ENCODE measurements at regions not wholly inside any gene's neighbourhood (a gene's known extent, or its start where the extent isn't known, plus 50 kb on each side); places are given as distances from the start of the nearest gene placed in this dataset.

DNA sequence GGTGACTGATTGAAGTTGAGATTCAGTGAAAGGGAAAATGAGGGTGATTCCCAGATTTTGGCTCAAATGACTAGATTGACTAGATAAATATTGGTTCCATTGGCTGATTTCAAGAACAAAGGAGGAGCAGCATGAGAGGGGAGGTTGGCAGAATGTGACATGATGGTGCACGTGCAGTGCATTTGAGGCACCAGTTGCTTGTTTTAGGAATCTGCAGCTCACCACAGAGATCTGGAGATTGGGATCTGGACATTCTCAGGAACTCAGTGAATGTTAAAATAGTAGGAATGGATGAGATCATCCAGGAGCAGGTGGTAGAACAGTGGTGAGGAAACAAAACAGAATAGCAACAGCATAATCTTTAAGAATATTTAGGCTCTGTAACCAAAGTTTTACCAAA lies 496.3 kb downstream of the DHX35 start:
- no peak overlapping the region for H3K4me2 ChIP-seq
- H3F3A ChIP-seq (ENCODE audit: insufficient read depth, low read depth), result no peaks in the 10 kb centered on the region
- no peaks in the 10 kb centered on the region for H4K20me1 ChIP-seq (ENCODE audit: insufficient read depth)
- DNase-seq, result no peak
- intact Hi-C loops (cut with micrococcal nuclease; ENCODE audit: unreplicated experiment), result no loop called here
- no peaks in the 10 kb centered on the region for H3K4me1 ChIP-seq (replicated peaks; ENCODE audit: insufficient read depth)
- H3K79me2 ChIP-seq (ENCODE audit: low read depth), result no peaks in the 10 kb centered on the region
- no peak overlapping the region for H3K4me3 ChIP-seq
- TF ChIP-seq, protein P1, sequence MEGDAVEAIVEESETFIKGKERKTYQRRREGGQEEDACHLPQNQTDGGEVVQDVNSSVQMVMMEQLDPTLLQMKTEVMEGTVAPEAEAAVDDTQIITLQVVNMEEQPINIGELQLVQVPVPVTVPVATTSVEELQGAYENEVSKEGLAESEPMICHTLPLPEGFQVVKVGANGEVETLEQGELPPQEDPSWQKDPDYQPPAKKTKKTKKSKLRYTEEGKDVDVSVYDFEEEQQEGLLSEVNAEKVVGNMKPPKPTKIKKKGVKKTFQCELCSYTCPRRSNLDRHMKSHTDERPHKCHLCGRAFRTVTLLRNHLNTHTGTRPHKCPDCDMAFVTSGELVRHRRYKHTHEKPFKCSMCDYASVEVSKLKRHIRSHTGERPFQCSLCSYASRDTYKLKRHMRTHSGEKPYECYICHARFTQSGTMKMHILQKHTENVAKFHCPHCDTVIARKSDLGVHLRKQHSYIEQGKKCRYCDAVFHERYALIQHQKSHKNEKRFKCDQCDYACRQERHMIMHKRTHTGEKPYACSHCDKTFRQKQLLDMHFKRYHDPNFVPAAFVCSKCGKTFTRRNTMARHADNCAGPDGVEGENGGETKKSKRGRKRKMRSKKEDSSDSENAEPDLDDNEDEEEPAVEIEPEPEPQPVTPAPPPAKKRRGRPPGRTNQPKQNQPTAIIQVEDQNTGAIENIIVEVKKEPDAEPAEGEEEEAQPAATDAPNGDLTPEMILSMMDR (conservative IDR thresholded peaks at IDR 0.05), result no peak
- no peak for TF ChIP-seq EZH2 (IDR thresholded peaks at IDR 0.05; ENCODE audit: low read depth)
- no TSS peak for BruUV-seq (replicated peaks)
- no peak overlapping the region for H3K27ac ChIP-seq
- no peaks in the 10 kb centered on the region for H3K36me3 ChIP-seq (ENCODE audit: low read depth)
- peaks cover 31% of the 10 kb centered on the region; the same call in 1 of the 2 replicates for H3K27me3 ChIP-seq (ENCODE audit: insufficient read depth, low read depth)
- no peaks in the 10 kb centered on the region for H3K9me2 ChIP-seq (ENCODE audit: insufficient read depth)
- ChIA-PET POLR2A (ENCODE audit: unreplicated experiment) (no interaction called here), CTCF (interaction anchor here (0.6 kb wide), 1 partner anchor 32 kb away, joined by 3 read pairs; no protein-coding TSS in a partner anchor)
- H3K9me3 ChIP-seq (ENCODE audit: insufficient read depth, low read depth), result no peaks in the 10 kb centered on the region
- no peak overlapping the region for H2AFZ ChIP-seq

DNA sequence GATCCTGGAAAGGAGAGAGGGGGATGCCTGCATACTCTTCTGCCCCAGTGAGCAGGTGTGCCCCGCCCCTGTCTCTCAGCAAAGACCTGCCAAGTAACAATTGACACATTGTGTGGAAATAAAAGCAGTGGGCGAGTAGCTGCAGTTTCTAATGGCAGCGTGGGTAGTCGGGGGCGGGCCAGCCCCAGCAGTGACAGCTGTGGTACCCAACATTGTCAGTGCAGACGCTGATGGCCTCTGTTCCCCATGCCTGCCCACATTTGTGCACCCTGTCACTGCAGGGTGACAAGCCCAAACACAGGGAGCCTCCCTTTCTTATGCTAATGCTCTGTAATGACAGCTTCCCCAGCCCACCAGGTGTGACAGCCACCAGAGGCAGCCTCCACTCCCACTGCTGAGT lies 491.7 kb downstream of the DHX35 start:
- CTCF ChIA-PET, result no interaction called here
- BruUV-seq (replicated peaks), result no TSS peak

DNA sequence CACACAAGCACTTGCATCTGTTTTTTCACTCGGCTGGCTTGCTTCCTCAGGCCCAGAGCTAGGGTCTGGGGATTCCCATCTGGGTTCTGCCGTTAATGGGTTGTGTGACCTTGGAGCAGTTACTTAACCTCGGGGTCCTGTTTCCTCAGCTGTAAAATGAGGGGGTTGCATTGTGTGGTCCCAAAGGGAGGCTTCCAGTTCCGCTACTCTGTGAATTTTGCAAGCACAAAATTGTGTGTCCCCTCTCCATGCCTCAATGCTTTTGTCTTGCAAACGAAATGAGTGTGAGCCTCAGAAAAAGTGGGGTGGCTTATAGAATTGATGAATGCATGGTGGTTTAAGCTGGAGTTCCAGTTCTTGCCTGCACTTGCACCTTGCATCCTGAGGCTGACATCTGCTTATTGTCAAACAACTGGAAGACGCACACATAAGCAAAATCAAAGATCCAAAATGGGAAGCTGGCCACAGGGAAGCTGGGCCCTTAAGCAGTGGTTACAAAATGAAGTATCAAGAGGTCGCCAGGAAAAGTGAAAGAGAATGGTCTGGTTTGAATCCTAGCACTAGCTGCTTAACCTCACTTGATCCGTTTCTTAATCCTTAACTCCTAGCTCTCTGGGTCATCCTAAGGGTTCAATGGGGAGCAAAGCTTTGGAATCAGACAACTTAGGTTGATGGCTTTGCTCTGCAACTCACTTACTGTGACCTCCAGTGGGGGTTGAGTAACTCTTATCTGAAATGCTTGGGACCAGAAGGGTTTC lies 490.6 kb downstream of the DHX35 start:
- H3K4me2 ChIP-seq, result no peak overlapping the region
- CTCF ChIA-PET, result no interaction called here

More for the DNA sequence above, 491.7 kb downstream of the DHX35 start:
- TF ChIP-seq EZH2 (IDR thresholded peaks at IDR 0.05; ENCODE audit: low read depth), result no peak
- TF ChIP-seq, protein P1 (conservative IDR thresholded peaks at IDR 0.05), result no peak
- no peaks in the 10 kb centered on the region for H3K9me3 ChIP-seq (ENCODE audit: insufficient read depth, low read depth)
- peaks cover 1% of the 10 kb centered on the region; the same call in 1 of the 2 replicates for H3K27me3 ChIP-seq (ENCODE audit: insufficient read depth, low read depth)
- DNase-seq, result no peak
- no peak overlapping the region for H3K27ac ChIP-seq
- H3K4me1 ChIP-seq (replicated peaks; ENCODE audit: insufficient read depth), result no peaks in the 10 kb centered on the region
- POLR2A ChIA-PET (ENCODE audit: unreplicated experiment), result no interaction called here
- H3K4me3 ChIP-seq, result no peak overlapping the region
- no peaks in the 10 kb centered on the region for H4K20me1 ChIP-seq (ENCODE audit: insufficient read depth)
- no peaks in the 10 kb centered on the region for H3K9me2 ChIP-seq (ENCODE audit: insufficient read depth)
- H3F3A ChIP-seq (ENCODE audit: insufficient read depth, low read depth), result no peaks in the 10 kb centered on the region
- H3K4me2 ChIP-seq, result no peak overlapping the region
- H3K79me2 ChIP-seq (ENCODE audit: low read depth), result no peaks in the 10 kb centered on the region
- no peaks in the 10 kb centered on the region for H3K36me3 ChIP-seq (ENCODE audit: low read depth)
- intact Hi-C loops (cut with micrococcal nuclease; ENCODE audit: unreplicated experiment), result no loop called here
- no peak overlapping the region for H2AFZ ChIP-seq

More for the DNA sequence above, 490.6 kb downstream of the DHX35 start:
- no peaks in the 10 kb centered on the region for H3K79me2 ChIP-seq (ENCODE audit: low read depth)
- no TSS peak for BruUV-seq (replicated peaks)
- no peak overlapping the region for H3K4me3 ChIP-seq
- H3K27me3 ChIP-seq (ENCODE audit: insufficient read depth, low read depth), result no peaks in the 10 kb centered on the region
- POLR2A ChIA-PET (ENCODE audit: unreplicated experiment), result no interaction called here
- no peak overlapping the region for H2AFZ ChIP-seq
- intact Hi-C loops (cut with micrococcal nuclease; ENCODE audit: unreplicated experiment), result no loop called here
- no peaks in the 10 kb centered on the region for H3K9me3 ChIP-seq (ENCODE audit: insufficient read depth, low read depth)
- no peaks in the 10 kb centered on the region for H3K4me1 ChIP-seq (replicated peaks; ENCODE audit: insufficient read depth)
- TF ChIP-seq, protein P1 (conservative IDR thresholded peaks at IDR 0.05), result no peak
- TF ChIP-seq EZH2 (IDR thresholded peaks at IDR 0.05; ENCODE audit: low read depth), result no peak
- no peaks in the 10 kb centered on the region for H4K20me1 ChIP-seq (ENCODE audit: insufficient read depth)
- no peak overlapping the region for H3K27ac ChIP-seq
- DNase-seq, result no peak
- H3F3A ChIP-seq (ENCODE audit: insufficient read depth, low read depth), result no peaks in the 10 kb centered on the region
- H3K9me2 ChIP-seq (ENCODE audit: insufficient read depth), result no peaks in the 10 kb centered on the region
- no peaks in the 10 kb centered on the region for H3K36me3 ChIP-seq (ENCODE audit: low read depth)
